AG10803 (cell line): ENCODE measurements at regions not wholly inside any gene's neighbourhood (a gene's known extent, or its start where the extent isn't known, plus 50 kb on each side); places are given as distances from the start of the nearest gene placed in this dataset.

Experiments
- DNase-seq: peaks from one replicate; pipeline ENCODE4 v3.0.0; 2010; ENCODE audit warnings: low read depth
- H3K4me3 ChIP-seq: 2 replicates; pipeline ENCODE4 v1.5.1; 2011; ENCODE audit warnings: mild to moderate bottlenecking, low read length, control low read depth
- CTCF ChIP-seq: conservative IDR thresholded peaks from 2 replicates; pipeline ENCODE4 v1.5.1; 2011; ENCODE audit warnings: mild to moderate bottlenecking, low read length, control low read depth, inconsistent platforms

DNA sequence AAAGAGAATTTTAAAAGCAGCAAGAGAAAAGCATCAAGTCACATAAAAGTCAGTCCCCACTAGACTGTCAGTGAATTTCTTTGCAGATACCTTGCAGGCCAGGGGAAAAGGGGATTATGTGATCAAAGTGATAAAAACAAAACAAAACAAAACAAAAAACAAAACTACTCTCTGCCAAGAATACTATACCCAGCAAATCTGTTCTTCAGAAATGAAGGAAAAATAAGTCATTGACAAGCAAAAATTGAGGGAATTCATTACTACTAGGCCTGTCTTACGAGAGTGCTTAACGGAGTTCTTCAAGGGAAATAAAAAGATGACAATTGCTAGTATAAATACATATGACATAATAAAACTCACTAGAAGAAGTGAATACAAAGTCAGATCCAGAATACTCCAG is 245.5 kb upstream of the CHST9 start:
- no peak overlapping the region for H3K4me3 ChIP-seq
- no peak for TF ChIP-seq CTCF
- DNase-seq, result no peak

GRCh38 chr18:27428716-27429475 is 243.8 kb upstream of the CHST9 start:
- no peak for DNase-seq
- TF ChIP-seq CTCF, result no peak
- no peak overlapping the region for H3K4me3 ChIP-seq

DNA sequence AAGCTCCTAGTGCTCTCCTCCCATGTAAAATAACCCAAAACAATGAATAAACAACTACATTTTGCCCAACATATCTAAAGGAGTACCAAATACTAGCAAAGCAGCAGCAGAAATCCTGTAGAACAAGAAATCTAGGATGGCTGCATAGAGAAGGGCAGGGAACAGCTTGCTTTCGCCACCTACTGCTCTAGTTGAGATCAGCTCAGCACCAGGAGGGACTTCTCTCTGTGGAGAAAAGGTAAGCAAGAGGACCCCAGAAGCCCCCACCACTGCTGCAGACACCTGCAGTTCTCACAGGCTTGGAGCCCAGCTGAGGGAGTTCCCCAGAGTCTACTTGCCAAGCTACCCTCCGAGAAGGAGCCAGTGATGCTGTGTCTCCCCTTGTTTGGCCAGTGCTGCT is 243.0 kb upstream of the CHST9 start:
- no peak for DNase-seq
- no peak overlapping the region for H3K4me3 ChIP-seq
- TF ChIP-seq CTCF, result no peak

DNA sequence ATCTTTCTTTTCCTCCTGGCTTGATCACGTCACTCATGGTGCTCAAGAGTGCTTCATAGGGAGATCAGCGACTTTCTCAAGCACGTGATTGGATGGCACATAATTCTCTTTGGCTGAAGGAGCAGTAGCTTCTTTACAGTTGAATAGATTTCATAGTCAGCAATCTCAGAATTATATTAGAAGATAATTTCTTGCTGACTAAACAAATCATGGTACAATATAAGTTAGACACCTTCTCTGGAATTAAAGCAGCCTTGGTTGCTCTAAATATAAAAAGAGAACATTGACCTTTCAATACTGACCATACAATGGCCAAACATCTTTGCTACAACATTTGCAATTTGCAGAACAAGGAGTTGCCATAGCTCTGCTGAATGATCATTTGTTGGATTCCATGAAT is 238.5 kb upstream of the CHST9 start:
- DNase-seq, result no peak
- no peak for TF ChIP-seq CTCF
- no peak overlapping the region for H3K4me3 ChIP-seq

GRCh38 chr18:27419646-27420045 is 234.5 kb upstream of the CHST9 start:
- DNase-seq, result no peak
- no peak for TF ChIP-seq CTCF
- no peak overlapping the region for H3K4me3 ChIP-seq

- no peak overlapping the region for H3K4me3 ChIP-seq
- DNase-seq, result no peak
- no peak for TF ChIP-seq CTCF
These were observed 230.4 kb upstream of the CHST9 start for GRCh38 chr18:27415495-27415894.

- TF ChIP-seq CTCF, result no peak
- no peak for DNase-seq
- no peak overlapping the region for H3K4me3 ChIP-seq
These were observed 229.6 kb upstream of the CHST9 start for GRCh38 chr18:27414682-27415081.
